Thyroid gland (tissue), 4 donors: ENCODE measurements at regions not wholly inside any gene's neighbourhood (a gene's known extent, or its start where the extent isn't known, plus 50 kb on each side); places are given as distances from the start of the nearest gene placed in this dataset.

ENCODE experiments used
- DNase-seq, 2 donors: peaks; one replicate each; pipeline ENCODE4 v3.0.0-alpha.2; 2019
- H3K27ac ChIP-seq, 3 donors: fragments of 200-600 bp; sonication (generic); 1 replicate in 2 of 3; 2 replicates in 1 of 3; pipeline ENCODE4 v1.5.1; 2016 to 2019; ENCODE audit warnings: mild to moderate bottlenecking in 1 of 3, moderate library complexity in 1 of 3
- H3K27me3 ChIP-seq: fragments of 200-600 bp; sonication (generic); one replicate; pipeline ENCODE4 v1.5.1; 2019
- H3K36me3 ChIP-seq, 2 donors: fragments of 200-600 bp; sonication (generic); one replicate each; pipeline ENCODE4 v1.5.1; 2016 to 2019
- H3K4me1 ChIP-seq, 2 donors: fragments of 200-600 bp; sonication (generic); one replicate each; pipeline ENCODE4 v1.5.1; 2017 to 2019
- H3K4me3 ChIP-seq, 3 donors: fragments of 200-600 bp; sonication (generic); replicated peaks in 1 of 3; 1 replicate in 2 of 3; 2 replicates in 1 of 3; pipeline ENCODE4 v1.5.1; 2016; ENCODE audit warnings: mild to moderate bottlenecking in 1 of 3
- H3K9me3 ChIP-seq: fragments of 200-600 bp; sonication (generic); one replicate; pipeline ENCODE4 v1.5.1; 2017
- POLR2A ChIP-seq, 2 donors: fragments of 450-650 bp; IDR thresholded peaks; one replicate each; pipeline ENCODE4 v1.6.1; 2017; ENCODE audit warnings: antibody characterized with exemption in 2 of 2, mild to moderate bottlenecking in 2 of 2, moderate library complexity in 1 of 2
- WGBS, 2 donors: methylation state at CpG; one replicate each; pipeline ENCODE4 v1.1.5; 2017; 5-methylcytosine and 5-hydroxymethylcytosine counted together
- intact Hi-C: fragments of 100-400 bp; cut with DNase I; formaldehyde crosslinking; loops from one replicate; pipeline ENCODE4 v1.15.1; 2023
- TF ChIP-seq, protein P1 (sequence below), 6 experiments: fragments of 200-600 bp in 3 of 6; fragments of 450-650 bp in 3 of 6; sonication (generic) in 3 of 6; IDR thresholded peaks; one replicate each; pipeline ENCODE4 v1.5.1; 2016 to 2019; ENCODE audit warnings: antibody characterized with exemption in 6 of 6, mild to moderate bottlenecking in 2 of 6, inconsistent platforms in 1 of 6, moderate library complexity in 1 of 6

- H3K27me3 ChIP-seq, result no peaks in the 10 kb centered on the region
- intact Hi-C loops, result no loop called here
- H3K4me1 ChIP-seq, result no peaks in the 10 kb centered on the region
- H3K9me3 ChIP-seq, result no peaks in the 10 kb centered on the region
- DNase-seq, result no peak
- no peaks in the 10 kb centered on the region for H3K36me3 ChIP-seq
- H3K27ac ChIP-seq, result no peak overlapping the region
- 48 to 50% methylated on average over 2 of the region's 2 CpGs for WGBS, 2 donors
- no peak overlapping the region for H3K4me3 ChIP-seq
- TF ChIP-seq, protein P1, sequence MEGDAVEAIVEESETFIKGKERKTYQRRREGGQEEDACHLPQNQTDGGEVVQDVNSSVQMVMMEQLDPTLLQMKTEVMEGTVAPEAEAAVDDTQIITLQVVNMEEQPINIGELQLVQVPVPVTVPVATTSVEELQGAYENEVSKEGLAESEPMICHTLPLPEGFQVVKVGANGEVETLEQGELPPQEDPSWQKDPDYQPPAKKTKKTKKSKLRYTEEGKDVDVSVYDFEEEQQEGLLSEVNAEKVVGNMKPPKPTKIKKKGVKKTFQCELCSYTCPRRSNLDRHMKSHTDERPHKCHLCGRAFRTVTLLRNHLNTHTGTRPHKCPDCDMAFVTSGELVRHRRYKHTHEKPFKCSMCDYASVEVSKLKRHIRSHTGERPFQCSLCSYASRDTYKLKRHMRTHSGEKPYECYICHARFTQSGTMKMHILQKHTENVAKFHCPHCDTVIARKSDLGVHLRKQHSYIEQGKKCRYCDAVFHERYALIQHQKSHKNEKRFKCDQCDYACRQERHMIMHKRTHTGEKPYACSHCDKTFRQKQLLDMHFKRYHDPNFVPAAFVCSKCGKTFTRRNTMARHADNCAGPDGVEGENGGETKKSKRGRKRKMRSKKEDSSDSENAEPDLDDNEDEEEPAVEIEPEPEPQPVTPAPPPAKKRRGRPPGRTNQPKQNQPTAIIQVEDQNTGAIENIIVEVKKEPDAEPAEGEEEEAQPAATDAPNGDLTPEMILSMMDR (IDR thresholded peaks at IDR 0.05), result no peak
- TF ChIP-seq POLR2A (IDR thresholded peaks at IDR 0.05), result no peak
Measured at GRCh38 chr6:144870782-144871181, 585.6 kb downstream of the UTRN start.

- 94 to 100% methylated on average over 1 of the region's 1 CpG for WGBS, 2 donors
Measured at GRCh38 chr6:144873623-144874378, 588.7 kb downstream of the UTRN start.

GRCh38 chr6:144876689-144877088 lies 591.6 kb downstream of the UTRN start:
- intact Hi-C loops, result no loop called here
- Histone ChIP-seq H3K36me3 (no peaks in the 10 kb centered on the region), H3K9me3 (no peaks in the 10 kb centered on the region), H3K4me1 (no peaks in the 10 kb centered on the region), H3K27ac (no peak overlapping the region), H3K27me3 (no peaks in the 10 kb centered on the region), H3K4me3 (no peak overlapping the region)
- DNase-seq, result no peak
- no peak for TF ChIP-seq POLR2A (IDR thresholded peaks at IDR 0.05)
- TF ChIP-seq, protein P1 (IDR thresholded peaks at IDR 0.05), result no peak
- 91 to 96% methylated on average over 2 of the region's 2 CpGs for WGBS, 2 donors

More at GRCh38 chr6:144873623-144874378, 588.7 kb downstream of the UTRN start:
- intact Hi-C loops, result no loop called here
- H3K36me3 ChIP-seq, result no peaks in the 10 kb centered on the region
- no peaks in the 10 kb centered on the region for H3K4me1 ChIP-seq
- no peak overlapping the region for H3K4me3 ChIP-seq
- no peak for DNase-seq
- H3K9me3 ChIP-seq, result no peaks in the 10 kb centered on the region
- TF ChIP-seq POLR2A (IDR thresholded peaks at IDR 0.05), result no peak
- TF ChIP-seq, protein P1 (IDR thresholded peaks at IDR 0.05), result no peak
- H3K27ac ChIP-seq, result no peak overlapping the region
- H3K27me3 ChIP-seq, result no peaks in the 10 kb centered on the region

GRCh38 chr6:144877118-144877517 lies 592.0 kb downstream of the UTRN start:
- TF ChIP-seq, protein P1 (IDR thresholded peaks at IDR 0.05), result no peak
- no peak for TF ChIP-seq POLR2A (IDR thresholded peaks at IDR 0.05)
- Histone ChIP-seq H3K4me3 (no peak overlapping the region), H3K9me3 (no peaks in the 10 kb centered on the region), H3K36me3 (no peaks in the 10 kb centered on the region), H3K4me1 (no peaks in the 10 kb centered on the region), H3K27ac (no peak overlapping the region), H3K27me3 (no peaks in the 10 kb centered on the region)
- intact Hi-C loops, result no loop called here
- no peak for DNase-seq
- 75 to 78% methylated on average over 1 of the region's 1 CpG for WGBS, 2 donors

DNA sequence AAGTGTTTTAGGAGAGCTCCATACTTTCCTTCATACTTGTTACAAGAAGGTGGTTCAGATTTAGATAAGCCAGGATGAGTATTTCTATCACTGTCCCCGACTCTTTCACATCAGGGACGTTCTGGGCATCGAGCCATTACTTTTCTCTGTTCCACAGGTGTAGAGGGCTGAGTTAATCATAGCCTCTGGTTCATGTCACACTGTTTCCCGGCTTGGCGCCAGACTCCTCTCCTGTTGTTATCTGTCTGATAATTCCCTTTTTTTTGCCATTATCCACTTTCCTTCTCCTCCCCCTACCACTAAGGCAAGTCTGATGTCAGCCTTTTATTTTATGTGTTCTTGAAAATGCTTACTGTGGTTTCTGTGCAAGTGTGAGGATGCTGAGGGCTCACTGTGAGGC lies 593.4 kb downstream of the UTRN start:
- no peak for TF ChIP-seq POLR2A (IDR thresholded peaks at IDR 0.05)
- TF ChIP-seq, protein P1 (IDR thresholded peaks at IDR 0.05), result no peak
- H3K4me1 ChIP-seq, result no peaks in the 10 kb centered on the region
- H3K9me3 ChIP-seq, result no peaks in the 10 kb centered on the region
- DNase-seq, result no peak
- H3K27ac ChIP-seq, result no peak overlapping the region
- no peaks in the 10 kb centered on the region for H3K36me3 ChIP-seq
- intact Hi-C loops, result no loop called here
- no peak overlapping the region for H3K4me3 ChIP-seq
- H3K27me3 ChIP-seq, result no peaks in the 10 kb centered on the region
- 78 to 90% methylated on average over 5 of the region's 5 CpGs for WGBS, 2 donors
